ENCODE measurements at regions not wholly inside any gene's neighbourhood (a gene's known extent, or its start where the extent isn't known, plus 50 kb on each side); places are given as distances from the start of the nearest gene placed in this dataset.

- no peak overlapping the region for H3K4me3 Mint-ChIP-seq
- Histone ChIP-seq H3K27ac (ENCODE audit: low read length) (no peak overlapping the region), H3K4me1 (ENCODE audit: control insufficient read depth in 1 of 2, extremely low read depth in 1 of 2, insufficient read depth in 2 of 2, low read length in 2 of 2) (no peaks in the 10 kb centered on the region), H3K36me3 (ENCODE audit: control insufficient read depth in 2 of 2, extremely low read depth in 1 of 2, insufficient read depth in 1 of 2, low read length in 1 of 2) (no peaks in the 10 kb centered on the region), H3K27me3 (replicated peaks in 1 of 2; ENCODE audit: control insufficient read depth in 2 of 2, extremely low read depth in 1 of 2, insufficient read depth in 2 of 2, low read length in 1 of 2) (peaks cover 0 to 15% of the 10 kb centered on the region in 2 experiments), H3K9me3 (no peaks in the 10 kb centered on the region), H3K4me3 (ENCODE audit: control insufficient read depth in 1 of 2, extremely low read depth in 1 of 2, low read length in 1 of 2) (no peak overlapping the region)
- 88% methylated on average over 26 of the region's 31 CpGs for WGBS (ENCODE audit: insufficient coverage)
- no peaks in the 10 kb centered on the region for H3K4me1 Mint-ChIP-seq
- CTCF ChIA-PET, result interaction anchor here in 1 of 2 donors (0.6 kb wide), 1 partner anchor 1218 kb away, joined by 3 read pairs; no protein-coding TSS in a partner anchor
- POLR2A ChIA-PET, result no interaction called here
- DNase-seq (no peak), ATAC-seq (replicated peaks in 1 of 4) (no peak)
- no peaks in the 10 kb centered on the region for H3K36me3 Mint-ChIP-seq
- peaks cover 0 to 2% of the 10 kb centered on the region in 2 donors for H3K27me3 Mint-ChIP-seq
- H3K9me3 Mint-ChIP-seq, result peaks cover 0 to 6% (median 0%) of the 10 kb centered on the region in 3 donors
- no peak overlapping the region for H3K27ac Mint-ChIP-seq
These were observed 109.7 kb upstream of the ACTRT2 start for GRCh38 chr1:2911421-2912178.

- H3K4me1 ChIP-seq (ENCODE audit: control insufficient read depth in 1 of 2, extremely low read depth in 1 of 2, insufficient read depth in 2 of 2, low read length in 2 of 2), result no peaks in the 10 kb centered on the region
- no peak overlapping the region for H3K4me3 ChIP-seq (ENCODE audit: control insufficient read depth in 1 of 2, extremely low read depth in 1 of 2, low read length in 1 of 2)
- Mint-ChIP-seq H3K4me1 (no peaks in the 10 kb centered on the region), H3K4me3 (no peak overlapping the region), H3K27ac (no peak overlapping the region), H3K9me3 (peaks cover 0 to 6% (median 0%) of the 10 kb centered on the region in 3 donors), H3K36me3 (no peaks in the 10 kb centered on the region), H3K27me3 (peaks cover 0 to under 1% of the 10 kb centered on the region in 2 donors)
- ChIA-PET POLR2A (no interaction called here), CTCF (no interaction called here)
- H3K27me3 ChIP-seq (replicated peaks in 1 of 2; ENCODE audit: control insufficient read depth in 2 of 2, extremely low read depth in 1 of 2, insufficient read depth in 2 of 2, low read length in 1 of 2), result peaks cover 0 to 15% of the 10 kb centered on the region in 2 experiments
- no peak overlapping the region for H3K27ac ChIP-seq (ENCODE audit: low read length)
- ATAC-seq (replicated peaks in 1 of 4), result no peak
- H3K36me3 ChIP-seq (ENCODE audit: control insufficient read depth in 2 of 2, extremely low read depth in 1 of 2, insufficient read depth in 1 of 2, low read length in 1 of 2), result no peaks in the 10 kb centered on the region
- no peak for DNase-seq
- H3K9me3 ChIP-seq, result no peaks in the 10 kb centered on the region
- WGBS (ENCODE audit: insufficient coverage), result 90% methylated on average over 10 of the region's 16 CpGs
These were observed 108.7 kb upstream of the ACTRT2 start for GRCh38 chr1:2912424-2913061.

DNA sequence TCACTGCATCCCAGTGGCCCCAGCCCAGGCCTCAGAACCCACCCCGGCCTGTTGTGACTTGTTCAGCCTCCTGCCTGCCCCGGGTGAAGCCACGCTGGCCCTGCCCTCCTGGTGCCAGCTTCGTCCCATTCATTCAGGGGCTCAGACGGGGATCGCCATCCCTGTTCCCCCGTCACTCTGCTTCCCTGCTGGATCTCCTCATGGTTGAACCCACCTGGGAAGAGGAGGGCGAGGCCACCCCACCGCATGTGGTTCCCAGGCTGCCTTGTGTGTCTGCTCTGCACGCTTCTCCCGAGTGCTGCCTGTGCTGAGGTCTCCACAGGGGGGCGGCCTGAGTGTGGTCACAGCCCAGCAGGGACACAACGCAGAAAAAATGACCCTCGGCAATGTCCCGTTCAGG lies 108.2 kb upstream of the ACTRT2 start:
- Mint-ChIP-seq H3K4me1 (no peaks in the 10 kb centered on the region), H3K36me3 (no peaks in the 10 kb centered on the region), H3K9me3 (peaks cover 0 to 6% (median 0%) of the 10 kb centered on the region in 3 donors), H3K27ac (no peak overlapping the region), H3K4me3 (no peak overlapping the region), H3K27me3 (no peaks in the 10 kb centered on the region)
- Histone ChIP-seq H3K36me3 (ENCODE audit: control insufficient read depth in 2 of 2, extremely low read depth in 1 of 2, insufficient read depth in 1 of 2, low read length in 1 of 2) (no peaks in the 10 kb centered on the region), H3K27me3 (replicated peaks in 1 of 2; ENCODE audit: control insufficient read depth in 2 of 2, extremely low read depth in 1 of 2, insufficient read depth in 2 of 2, low read length in 1 of 2) (peaks cover 0 to 15% of the 10 kb centered on the region in 2 experiments), H3K4me3 (ENCODE audit: control insufficient read depth in 1 of 2, extremely low read depth in 1 of 2, low read length in 1 of 2) (no peak overlapping the region), H3K9me3 (no peaks in the 10 kb centered on the region), H3K4me1 (ENCODE audit: control insufficient read depth in 1 of 2, extremely low read depth in 1 of 2, insufficient read depth in 2 of 2, low read length in 2 of 2) (no peaks in the 10 kb centered on the region), H3K27ac (ENCODE audit: low read length) (no peak overlapping the region)
- ChIA-PET POLR2A (no interaction called here), CTCF (no interaction called here)
- DNase-seq (no peak), ATAC-seq (replicated peaks in 1 of 4) (no peak)
- 86% methylated on average over 14 of the region's 15 CpGs for WGBS (ENCODE audit: insufficient coverage)

DNA sequence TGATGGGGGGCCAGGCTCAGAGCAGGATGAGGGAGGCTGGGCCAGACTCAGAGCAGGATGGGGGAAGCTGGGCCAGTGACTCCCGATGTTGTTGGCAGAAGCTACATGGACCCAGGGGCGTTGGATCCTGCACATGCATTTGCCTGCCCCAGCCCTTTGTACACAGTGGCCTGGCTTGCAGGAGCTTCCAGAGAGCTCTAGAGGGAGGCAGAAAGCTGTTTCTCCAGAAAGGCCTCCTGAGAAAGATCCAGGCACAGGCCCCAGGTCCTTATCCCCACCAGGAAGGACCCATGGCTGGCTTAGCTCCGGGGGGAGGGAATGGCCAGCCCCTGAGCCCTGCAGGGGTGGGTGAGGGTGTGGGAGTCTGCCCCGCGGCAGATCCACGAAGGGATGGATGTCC lies 106.6 kb upstream of the ACTRT2 start:
- Mint-ChIP-seq H3K36me3 (no peaks in the 10 kb centered on the region), H3K27me3 (no peaks in the 10 kb centered on the region), H3K9me3 (peaks cover 0 to 6% (median 0%) of the 10 kb centered on the region in 3 donors), H3K4me1 (no peaks in the 10 kb centered on the region), H3K27ac (no peak overlapping the region), H3K4me3 (no peak overlapping the region)
- no peak overlapping the region for H3K4me3 ChIP-seq (ENCODE audit: control insufficient read depth in 1 of 2, extremely low read depth in 1 of 2, low read length in 1 of 2)
- no peak for DNase-seq
- CTCF ChIA-PET, result no interaction called here
- no peaks in the 10 kb centered on the region for H3K4me1 ChIP-seq (ENCODE audit: control insufficient read depth in 1 of 2, extremely low read depth in 1 of 2, insufficient read depth in 2 of 2, low read length in 2 of 2)
- H3K27me3 ChIP-seq (replicated peaks in 1 of 2; ENCODE audit: control insufficient read depth in 2 of 2, extremely low read depth in 1 of 2, insufficient read depth in 2 of 2, low read length in 1 of 2), result peaks cover 0 to 14% of the 10 kb centered on the region in 2 experiments
- no peak for ATAC-seq (replicated peaks in 1 of 4)
- POLR2A ChIA-PET, result no interaction called here
- H3K9me3 ChIP-seq, result no peaks in the 10 kb centered on the region
- no peaks in the 10 kb centered on the region for H3K36me3 ChIP-seq (ENCODE audit: control insufficient read depth in 2 of 2, extremely low read depth in 1 of 2, insufficient read depth in 1 of 2, low read length in 1 of 2)
- 91% methylated on average over 5 of the region's 6 CpGs for WGBS (ENCODE audit: insufficient coverage)
- no peak overlapping the region for H3K27ac ChIP-seq (ENCODE audit: low read length)

DNA sequence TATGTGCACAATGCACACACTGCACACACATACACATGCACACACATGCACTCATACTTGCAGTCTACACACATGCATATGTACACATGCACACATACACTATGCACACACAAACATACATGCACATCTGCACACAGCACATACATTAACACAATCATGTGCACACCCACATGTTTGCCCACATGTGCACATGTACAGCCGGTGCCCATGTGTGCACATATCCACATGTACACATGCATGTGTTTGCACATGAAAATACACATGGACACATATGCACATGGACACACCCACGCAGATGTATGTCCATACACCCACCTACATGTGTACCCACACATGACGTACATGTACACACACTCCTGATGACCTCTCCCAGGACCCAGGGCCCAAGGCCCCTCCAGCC lies 105.1 kb upstream of the ACTRT2 start:
- Mint-ChIP-seq H3K4me3 (no peak overlapping the region), H3K27me3 (no peaks in the 10 kb centered on the region), H3K36me3 (no peaks in the 10 kb centered on the region), H3K9me3 (peaks cover 0 to 6% (median 0%) of the 10 kb centered on the region in 3 donors), H3K27ac (no peak overlapping the region), H3K4me1 (no peaks in the 10 kb centered on the region)
- H3K27ac ChIP-seq (ENCODE audit: low read length), result no peak overlapping the region
- 86% methylated on average over 1 of the region's 3 CpGs for WGBS (ENCODE audit: insufficient coverage)
- H3K4me1 ChIP-seq (ENCODE audit: control insufficient read depth in 1 of 2, extremely low read depth in 1 of 2, insufficient read depth in 2 of 2, low read length in 2 of 2), result no peaks in the 10 kb centered on the region
- no peak overlapping the region for H3K4me3 ChIP-seq (ENCODE audit: control insufficient read depth in 1 of 2, extremely low read depth in 1 of 2, low read length in 1 of 2)
- no peaks in the 10 kb centered on the region for H3K36me3 ChIP-seq (ENCODE audit: control insufficient read depth in 2 of 2, extremely low read depth in 1 of 2, insufficient read depth in 1 of 2, low read length in 1 of 2)
- peaks cover 0 to 10% of the 10 kb centered on the region in 2 experiments for H3K27me3 ChIP-seq (replicated peaks in 1 of 2; ENCODE audit: control insufficient read depth in 2 of 2, extremely low read depth in 1 of 2, insufficient read depth in 2 of 2, low read length in 1 of 2)
- CTCF ChIA-PET, result no interaction called here
- H3K9me3 ChIP-seq, result no peaks in the 10 kb centered on the region
- no peak for DNase-seq
- no peak for ATAC-seq (replicated peaks in 1 of 4)
- POLR2A ChIA-PET, result no interaction called here

GRCh38 chr1:2916706-2917105 lies 104.6 kb upstream of the ACTRT2 start:
- Mint-ChIP-seq H3K9me3 (peaks cover 0 to 6% (median 0%) of the 10 kb centered on the region in 3 donors), H3K4me3 (no peak overlapping the region), H3K4me1 (no peaks in the 10 kb centered on the region), H3K27ac (no peak overlapping the region), H3K27me3 (no peaks in the 10 kb centered on the region), H3K36me3 (no peaks in the 10 kb centered on the region)
- ChIA-PET POLR2A (no interaction called here), CTCF (no interaction called here)
- no peak for DNase-seq
- H3K36me3 ChIP-seq (ENCODE audit: control insufficient read depth in 2 of 2, extremely low read depth in 1 of 2, insufficient read depth in 1 of 2, low read length in 1 of 2), result no peaks in the 10 kb centered on the region
- no peak for ATAC-seq (replicated peaks in 1 of 4)
- no peaks in the 10 kb centered on the region for H3K9me3 ChIP-seq
- no peak overlapping the region for H3K27ac ChIP-seq (ENCODE audit: low read length)
- peaks cover 0 to under 1% of the 10 kb centered on the region in 2 experiments for H3K4me1 ChIP-seq (ENCODE audit: control insufficient read depth in 1 of 2, extremely low read depth in 1 of 2, insufficient read depth in 2 of 2, low read length in 2 of 2)
- WGBS (ENCODE audit: insufficient coverage), result 85% methylated on average over 16 of the region's 19 CpGs
- no peak overlapping the region for H3K4me3 ChIP-seq (ENCODE audit: control insufficient read depth in 1 of 2, extremely low read depth in 1 of 2, low read length in 1 of 2)
- H3K27me3 ChIP-seq (replicated peaks in 1 of 2; ENCODE audit: control insufficient read depth in 2 of 2, extremely low read depth in 1 of 2, insufficient read depth in 2 of 2, low read length in 1 of 2), result peaks cover 0 to 10% of the 10 kb centered on the region in 2 experiments
